Middle frontal gyrus (tissue), 1 donor: ENCODE measurements at regions not wholly inside any gene's neighbourhood (a gene's known extent, or its start where the extent isn't known, plus 50 kb on each side); places are given as distances from the start of the nearest gene placed in this dataset.
"Not testable (repeated sequence)": the region's sequence is repeated elsewhere in the genome, so short reads cannot be mapped to it uniquely, and the experiment has no call there.

ENCODE experiments used
- DNase-seq: peaks from one replicate; pipeline ENCODE4 v3.0.0-alpha.2; 2015; ENCODE audit warnings: low spot score; ENCODE audit errors: extremely low spot score

- no peak for DNase-seq
These were observed 934.1 kb upstream of the KLHL29 start for GRCh38 chr2:22450831-22451230.

DNA sequence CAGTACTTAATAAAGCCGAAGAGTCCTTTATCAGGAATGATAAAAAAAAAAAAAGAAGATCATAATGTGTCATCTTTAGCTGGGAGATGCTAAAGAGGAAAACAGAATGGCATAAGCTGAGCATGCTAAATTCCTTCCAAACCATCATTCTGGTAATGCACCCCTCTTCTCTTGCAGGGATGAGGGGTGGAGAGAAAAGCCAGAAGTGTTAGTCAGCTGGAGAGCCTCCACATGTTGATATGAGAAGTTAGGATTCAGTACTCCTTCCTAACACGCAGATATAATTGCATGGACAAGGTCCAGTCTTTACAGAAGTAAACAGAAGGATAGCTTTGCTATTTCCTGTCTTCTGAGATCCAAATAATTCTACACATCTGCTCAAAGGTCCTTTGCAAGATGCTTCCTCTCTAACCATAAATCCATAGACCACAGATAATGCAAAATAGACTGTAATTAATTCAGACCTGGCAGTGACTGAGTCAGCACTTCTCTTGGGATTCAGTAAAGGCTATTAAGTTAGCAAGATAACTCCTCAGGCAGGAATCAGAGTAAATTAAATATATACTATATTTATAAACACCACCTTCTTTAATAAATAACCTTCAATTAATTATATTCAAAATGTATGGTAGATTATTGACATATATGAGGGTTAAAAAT lies 930.0 kb upstream of the KLHL29 start:
- DNase-seq = no peak

GRCh38 chr2:22458440-22458839 lies 926.5 kb upstream of the KLHL29 start:
- no peak for DNase-seq

- not testable (repeated sequence) for DNase-seq
These were observed 909.9 kb upstream of the KLHL29 start for GRCh38 chr2:22475103-22475502.

GRCh38 chr2:22478329-22478728 lies 906.6 kb upstream of the KLHL29 start:
- no peak for DNase-seq

- DNase-seq = no peak
These were observed 903.3 kb upstream of the KLHL29 start for GRCh38 chr2:22481486-22482259.

- DNase-seq = no peak
These were observed 901.9 kb upstream of the KLHL29 start for GRCh38 chr2:22483036-22483435.

DNA sequence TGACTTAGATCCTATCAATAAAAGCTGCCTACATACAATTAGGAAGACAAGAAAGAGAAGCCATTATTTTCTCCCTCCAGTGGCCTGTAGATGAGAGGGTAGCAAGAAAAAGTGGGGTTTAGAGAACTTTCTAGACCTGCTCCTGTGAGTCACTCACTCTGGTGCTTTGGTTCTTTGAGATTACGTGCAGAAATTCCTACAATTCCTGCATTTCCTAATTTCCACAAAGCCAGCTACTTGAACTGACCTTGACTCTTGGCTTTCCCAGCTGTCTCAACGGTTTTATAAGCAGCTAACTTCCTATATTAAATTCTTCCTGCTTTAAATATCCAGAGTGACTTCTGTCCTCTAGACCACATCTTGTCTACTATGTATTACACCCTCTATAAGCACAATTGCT lies 899.5 kb upstream of the KLHL29 start:
- DNase-seq = no peak

- no peak for DNase-seq
These were observed 898.6 kb upstream of the KLHL29 start for GRCh38 chr2:22486343-22486742.

DNA sequence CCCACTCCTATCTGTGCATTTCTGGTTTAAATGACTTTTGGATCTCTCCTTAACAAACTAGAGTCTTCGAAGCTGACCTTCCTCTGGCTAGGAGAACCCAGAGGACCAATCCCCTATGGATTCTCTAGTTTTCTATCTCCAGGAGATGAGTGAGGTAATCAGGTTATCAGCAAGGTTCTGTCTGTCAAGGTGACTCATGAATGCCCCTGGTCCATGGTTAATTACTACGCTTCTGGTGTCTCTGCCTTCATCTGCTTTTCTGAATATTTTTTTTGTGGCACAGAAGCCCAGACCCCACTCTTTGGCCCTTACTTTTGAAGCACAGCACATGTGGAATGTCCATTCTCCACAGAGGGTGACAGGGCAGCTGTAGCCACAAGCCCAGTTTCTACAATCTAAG lies 897.9 kb upstream of the KLHL29 start:
- DNase-seq = no peak

- no peak for DNase-seq
These were observed 897.4 kb upstream of the KLHL29 start for GRCh38 chr2:22487541-22487940.

DNA sequence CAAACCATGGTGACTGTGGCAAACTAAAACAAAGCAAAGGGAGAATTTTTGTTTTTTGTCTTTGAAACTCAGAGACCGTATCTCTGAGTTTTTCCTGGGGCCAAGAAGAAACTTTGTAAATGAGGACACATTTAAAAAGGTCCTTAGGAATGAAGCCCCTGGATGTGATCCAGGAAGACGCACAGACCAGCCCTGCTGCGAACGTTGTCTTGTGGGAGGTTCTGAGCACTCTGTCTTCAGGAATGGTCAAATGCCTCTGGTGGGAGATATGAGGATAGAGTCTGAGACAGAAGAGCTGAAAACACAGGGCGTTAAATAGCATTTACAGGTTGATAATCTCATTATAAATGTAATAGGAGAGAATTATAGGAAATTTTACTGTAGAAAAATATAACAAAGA lies 893.5 kb upstream of the KLHL29 start:
- DNase-seq = no peak

GRCh38 chr2:22494156-22494555 lies 890.8 kb upstream of the KLHL29 start:
- DNase-seq = no peak

GRCh38 chr2:22497064-22497463 lies 887.9 kb upstream of the KLHL29 start:
- no peak for DNase-seq

DNA sequence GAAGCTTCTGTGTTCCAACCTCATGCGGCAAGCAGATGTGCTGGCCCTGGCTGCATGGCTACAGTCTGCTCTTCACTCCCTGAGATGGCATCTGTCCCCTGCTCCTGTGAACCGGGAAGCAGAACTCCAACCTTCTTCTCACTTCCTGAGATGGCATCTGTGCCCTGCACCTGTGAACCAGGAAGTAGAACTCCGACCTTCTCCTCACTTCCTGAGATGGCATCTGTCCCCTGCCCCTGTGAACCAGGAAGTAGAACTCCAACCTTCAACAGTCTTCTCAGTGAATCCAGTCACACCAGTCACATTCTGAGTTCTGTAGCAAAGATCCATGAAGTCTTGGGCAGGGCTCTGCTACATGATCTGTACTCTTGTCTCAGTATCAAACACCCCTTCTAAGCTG lies 887.2 kb upstream of the KLHL29 start:
- no peak for DNase-seq

- no peak for DNase-seq
These were observed 885.7 kb upstream of the KLHL29 start for GRCh38 chr2:22499082-22499839.

DNA sequence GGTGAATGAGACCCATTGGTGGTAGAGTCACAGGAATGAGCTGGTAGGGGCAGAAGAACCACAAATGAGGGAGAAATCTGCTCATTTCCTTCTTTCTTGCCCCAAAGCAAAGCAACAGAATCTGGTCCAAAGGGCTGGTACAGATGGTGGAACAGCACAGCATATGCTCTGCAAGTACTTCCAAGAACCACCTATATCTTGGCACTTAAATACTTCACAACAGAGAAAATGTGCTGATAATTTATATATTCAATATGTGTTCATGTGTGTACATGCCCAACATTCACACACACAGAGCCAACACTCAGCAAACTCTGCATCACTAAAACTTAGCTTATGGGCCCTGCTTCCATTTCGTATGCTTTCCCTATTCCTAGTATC lies 884.4 kb upstream of the KLHL29 start:
- DNase-seq = peak; percentile 26

GRCh38 chr2:22501851-22502250 lies 883.1 kb upstream of the KLHL29 start:
- no peak for DNase-seq

DNA sequence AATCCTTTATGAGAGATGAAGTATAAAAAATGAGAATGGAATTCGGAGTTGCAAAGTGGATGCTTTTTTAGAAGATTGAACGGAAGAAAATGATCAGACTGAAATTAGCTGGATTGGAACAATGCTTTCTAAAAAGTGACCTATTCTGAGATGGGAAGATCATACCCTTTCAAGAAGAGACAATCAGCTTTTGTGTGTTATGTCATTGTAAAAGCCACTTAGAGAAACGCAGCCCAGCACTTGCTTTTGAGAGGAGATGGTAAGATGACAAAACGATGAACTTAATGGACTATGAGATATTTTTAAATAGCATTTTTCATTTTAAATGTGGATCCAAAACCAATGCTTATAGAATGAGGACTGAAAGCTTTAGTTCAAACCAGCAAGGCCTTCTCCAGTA lies 871.4 kb upstream of the KLHL29 start:
- no peak for DNase-seq

GRCh38 chr2:22517141-22517540 lies 867.8 kb upstream of the KLHL29 start:
- DNase-seq = no peak

GRCh38 chr2:22518641-22519040 lies 866.3 kb upstream of the KLHL29 start:
- DNase-seq = no peak
